ENCODE measurements at regions not wholly inside any gene's neighbourhood (a gene's known extent, or its start where the extent isn't known, plus 50 kb on each side); places are given as distances from the start of the nearest gene placed in this dataset.
"Not testable (repeated sequence)": the region's sequence is repeated elsewhere in the genome, so short reads cannot be mapped to it uniquely, and the experiment has no call there.

- H3K27me3 ChIP-seq (replicated peaks; ENCODE audit: control insufficient read depth, insufficient read depth, low read length), result no peaks in the 10 kb centered on the region; the same call in 1 of the 2 replicates
- TF ChIP-seq CTCF (IDR thresholded peaks at IDR 0.05; ENCODE audit: insufficient read depth, low read length, poor library complexity, severe bottlenecking), result no peak
- DNase-seq (ENCODE audit: extremely low read depth, insufficient read length), result no peak
- H3K4me3 ChIP-seq (replicated peaks; ENCODE audit: low read depth, low read length), result no peak overlapping the region
- no peaks in the 10 kb centered on the region for H3K36me3 ChIP-seq (ENCODE audit: control insufficient read depth, insufficient read depth, low read length)
Measured at GRCh38 chr11:71367756-71368155, 80.4 kb downstream of the DHCR7 start.

- not testable (repeated sequence) for H3K4me3 ChIP-seq (replicated peaks; ENCODE audit: low read depth, low read length); H3K27me3 ChIP-seq (replicated peaks; ENCODE audit: control insufficient read depth, insufficient read depth, low read length); DNase-seq (ENCODE audit: extremely low read depth, insufficient read length); H3K36me3 ChIP-seq (ENCODE audit: control insufficient read depth, insufficient read depth, low read length)
Measured at GRCh38 chr11:71367276-71367675, 80.9 kb downstream of the DHCR7 start.

- no peaks in the 10 kb centered on the region for H3K36me3 ChIP-seq (ENCODE audit: control insufficient read depth, insufficient read depth, low read length)
- DNase-seq (ENCODE audit: extremely low read depth, insufficient read length), result no peak
- H3K4me3 ChIP-seq (replicated peaks; ENCODE audit: low read depth, low read length), result no peak overlapping the region
- TF ChIP-seq CTCF (IDR thresholded peaks at IDR 0.05; ENCODE audit: insufficient read depth, low read length, poor library complexity, severe bottlenecking), result no peak
- no peaks in the 10 kb centered on the region; the same call in 1 of the 2 replicates for H3K27me3 ChIP-seq (replicated peaks; ENCODE audit: control insufficient read depth, insufficient read depth, low read length)
Measured at GRCh38 chr11:71366076-71366475, 82.1 kb downstream of the DHCR7 start.

- H3K27me3 ChIP-seq (replicated peaks; ENCODE audit: control insufficient read depth, insufficient read depth, low read length), result no peaks in the 10 kb centered on the region; the same call in 1 of the 2 replicates
- TF ChIP-seq CTCF (IDR thresholded peaks at IDR 0.05; ENCODE audit: insufficient read depth, low read length, poor library complexity, severe bottlenecking), result no peak
- DNase-seq (ENCODE audit: extremely low read depth, insufficient read length), result no peak
- no peaks in the 10 kb centered on the region for H3K36me3 ChIP-seq (ENCODE audit: control insufficient read depth, insufficient read depth, low read length)
- no peak overlapping the region for H3K4me3 ChIP-seq (replicated peaks; ENCODE audit: low read depth, low read length)
Measured at GRCh38 chr11:71365626-71366025, 82.6 kb downstream of the DHCR7 start.

GRCh38 chr11:71364806-71365205, 83.4 kb downstream of the DHCR7 start:
- H3K36me3 ChIP-seq (ENCODE audit: control insufficient read depth, insufficient read depth, low read length), result no peaks in the 10 kb centered on the region
- H3K27me3 ChIP-seq (replicated peaks; ENCODE audit: control insufficient read depth, insufficient read depth, low read length), result no peaks in the 10 kb centered on the region; the same call in 1 of the 2 replicates
- no peak for TF ChIP-seq CTCF (IDR thresholded peaks at IDR 0.05; ENCODE audit: insufficient read depth, low read length, poor library complexity, severe bottlenecking)
- no peak overlapping the region for H3K4me3 ChIP-seq (replicated peaks; ENCODE audit: low read depth, low read length)
- DNase-seq (ENCODE audit: extremely low read depth, insufficient read length), result no peak

GRCh38 chr11:71364176-71364671, 84.0 kb downstream of the DHCR7 start:
- Histone ChIP-seq H3K36me3 (ENCODE audit: control insufficient read depth, insufficient read depth, low read length) (no peaks in the 10 kb centered on the region), H3K27me3 (replicated peaks; ENCODE audit: control insufficient read depth, insufficient read depth, low read length) (no peaks in the 10 kb centered on the region; the same call in none of the 2 replicates), H3K4me3 (replicated peaks; ENCODE audit: low read depth, low read length) (no peak overlapping the region)
- DNase-seq (ENCODE audit: extremely low read depth, insufficient read length), result no peak
- TF ChIP-seq CTCF (IDR thresholded peaks at IDR 0.05; ENCODE audit: insufficient read depth, low read length, poor library complexity, severe bottlenecking), result no peak
